GM10248 (cell line): ENCODE measurements at regions not wholly inside any gene's neighbourhood (a gene's known extent, or its start where the extent isn't known, plus 50 kb on each side); places are given as distances from the start of the nearest gene placed in this dataset.

ENCODE experiments used
- CTCF ChIA-PET: fragments of 300-600 bp; sonication (Branson Sonifier 250); formaldehyde crosslinking; extraction: SDS; loops from one replicate; lab custom pipeline; 2021; ENCODE audit warnings: antibody characterized with exemption; lab: Yijun Ruan, JAX
- POLR2A ChIA-PET: fragments of 350-650 bp; sonication (Branson Sonifier 250); formaldehyde crosslinking; extraction: SDS; loops from one replicate; lab custom pipeline; 2020; ENCODE audit warnings: antibody characterized with exemption; lab: Yijun Ruan, JAX
- DNase-seq: peaks from one replicate; pipeline ENCODE4 v3.0.0; 2012; ENCODE audit errors: extremely low spot score
- CTCF ChIP-seq: IDR thresholded peaks from 2 replicates; pipeline ENCODE4 v1.5.1; 2012; ENCODE audit warnings: mild to moderate bottlenecking, low read depth; ENCODE audit errors: extremely low read depth, missing control alignments, control extremely low read depth

GRCh38 chr17:36791942-36792475, 145.3 kb upstream of the LHX1 start:
- TF ChIP-seq CTCF: no peak

GRCh38 chr17:36792849-36793248, 144.4 kb upstream of the LHX1 start:
- CTCF ChIA-PET: no interaction called here
- no peak for TF ChIP-seq CTCF
- POLR2A ChIA-PET: no interaction called here
- no peak for DNase-seq

More at GRCh38 chr17:36791942-36792475, 145.3 kb upstream of the LHX1 start:
- ChIA-PET POLR2A (no interaction called here), CTCF (no interaction called here)
- DNase-seq: no peak

DNA sequence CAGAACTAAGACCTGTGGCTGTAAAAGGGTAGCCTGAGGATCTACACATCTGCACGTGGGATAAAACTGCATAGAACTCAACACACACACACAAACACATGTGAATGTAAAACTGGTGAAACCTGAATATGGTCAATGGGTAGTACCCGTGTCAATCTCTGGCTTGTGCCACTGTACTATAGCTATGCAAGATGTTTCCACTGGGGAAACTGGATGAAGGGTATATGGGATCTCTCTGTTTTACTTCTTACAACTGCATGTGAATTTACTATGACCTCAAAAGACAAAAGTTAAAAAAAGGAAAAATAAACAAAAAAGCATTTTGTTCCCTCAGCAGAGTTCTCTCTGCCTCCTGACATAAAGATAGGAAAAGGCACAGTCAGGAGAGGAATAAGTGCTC, 143.3 kb upstream of the LHX1 start:
- DNase-seq: no peak

GRCh38 chr17:36807496-36808179, 129.6 kb upstream of the LHX1 start:
- no peak for DNase-seq
- CTCF ChIA-PET: interaction anchor here (1.2 kb wide), 1 partner anchor 35 kb away, joined by 4 read pairs; no protein-coding TSS in a partner anchor
- POLR2A ChIA-PET: no interaction called here
- TF ChIP-seq CTCF: no peak

More for the DNA sequence above, 143.3 kb upstream of the LHX1 start:
- POLR2A ChIA-PET: no interaction called here
- CTCF ChIA-PET: no interaction called here
- no peak for TF ChIP-seq CTCF

DNA sequence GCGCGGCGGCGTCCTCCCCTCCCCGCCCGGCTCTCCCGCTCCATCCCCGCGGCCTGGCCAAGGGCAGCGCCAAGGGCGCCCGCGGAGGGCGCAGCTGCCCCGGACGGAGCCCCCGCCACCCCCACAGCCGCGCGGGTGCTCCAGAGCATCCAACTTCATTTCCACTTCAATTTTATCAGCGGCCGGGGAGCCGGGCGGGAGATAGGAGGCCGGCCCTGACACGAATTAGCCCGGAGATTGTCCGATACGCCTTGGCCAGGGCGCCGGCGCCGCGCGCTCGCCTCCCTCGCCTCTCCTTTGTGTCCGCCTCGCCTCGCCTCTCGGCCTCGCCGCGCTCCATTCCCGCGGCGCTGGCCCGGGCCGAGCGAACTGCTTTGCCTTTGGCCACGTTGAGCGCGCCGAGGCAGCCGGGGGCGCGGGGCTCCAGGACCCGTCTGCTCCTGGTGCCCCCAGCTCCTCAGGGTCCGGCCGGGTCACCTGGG, 129.1 kb upstream of the LHX1 start:
- no peak for TF ChIP-seq CTCF
- CTCF ChIA-PET: no interaction called here
- DNase-seq: no peak
- POLR2A ChIA-PET: no interaction called here

- CTCF ChIA-PET: no interaction called here
- no peak for TF ChIP-seq CTCF
- no peak for DNase-seq
- POLR2A ChIA-PET: no interaction called here
These were observed 124.5 kb upstream of the LHX1 start for GRCh38 chr17:36812762-36813161.
